ENCODE measurements at regions not wholly inside any gene's neighbourhood (a gene's known extent, or its start where the extent isn't known, plus 50 kb on each side); places are given as distances from the start of the nearest gene placed in this dataset.

DNA sequence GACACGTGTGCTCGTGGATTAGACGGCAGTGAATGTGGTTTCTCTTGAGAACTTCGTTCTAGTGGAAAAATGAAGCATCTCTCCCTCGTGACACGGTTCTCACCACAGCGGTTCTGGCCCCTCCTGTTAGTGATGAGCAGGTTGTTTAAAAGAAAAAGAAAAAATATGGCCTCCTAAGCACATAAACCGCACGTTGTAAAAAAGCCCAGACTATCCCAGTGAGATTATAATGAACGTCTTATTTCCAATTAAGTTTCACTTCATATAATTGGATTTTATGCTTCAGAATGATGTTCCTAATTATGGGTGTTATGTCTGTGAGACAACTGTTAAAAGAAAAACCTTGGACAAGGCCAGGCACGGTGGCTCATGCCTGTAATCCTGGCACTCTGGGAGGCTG is 74.5 kb upstream of the FRMD1 start:
- Histone ChIP-seq H3K27ac (peak overlapping the region in 3 of 4 donors; percentile 18 to 58 (median 23)), H3K27me3 (no peaks in the 10 kb centered on the region), H3K9me3 (no peaks in the 10 kb centered on the region), H3K4me1 (peaks cover 10 to 66% (median 28%) of the 10 kb centered on the region in 4 donors), H3K36me3 (no peaks in the 10 kb centered on the region), H3K4me3 (no peak overlapping the region)
- intact Hi-C loops (cut with DNase I; ENCODE audit: low total_unique reads) = no loop called here
- no peak for DNase-seq
- TF ChIP-seq, protein P1, sequence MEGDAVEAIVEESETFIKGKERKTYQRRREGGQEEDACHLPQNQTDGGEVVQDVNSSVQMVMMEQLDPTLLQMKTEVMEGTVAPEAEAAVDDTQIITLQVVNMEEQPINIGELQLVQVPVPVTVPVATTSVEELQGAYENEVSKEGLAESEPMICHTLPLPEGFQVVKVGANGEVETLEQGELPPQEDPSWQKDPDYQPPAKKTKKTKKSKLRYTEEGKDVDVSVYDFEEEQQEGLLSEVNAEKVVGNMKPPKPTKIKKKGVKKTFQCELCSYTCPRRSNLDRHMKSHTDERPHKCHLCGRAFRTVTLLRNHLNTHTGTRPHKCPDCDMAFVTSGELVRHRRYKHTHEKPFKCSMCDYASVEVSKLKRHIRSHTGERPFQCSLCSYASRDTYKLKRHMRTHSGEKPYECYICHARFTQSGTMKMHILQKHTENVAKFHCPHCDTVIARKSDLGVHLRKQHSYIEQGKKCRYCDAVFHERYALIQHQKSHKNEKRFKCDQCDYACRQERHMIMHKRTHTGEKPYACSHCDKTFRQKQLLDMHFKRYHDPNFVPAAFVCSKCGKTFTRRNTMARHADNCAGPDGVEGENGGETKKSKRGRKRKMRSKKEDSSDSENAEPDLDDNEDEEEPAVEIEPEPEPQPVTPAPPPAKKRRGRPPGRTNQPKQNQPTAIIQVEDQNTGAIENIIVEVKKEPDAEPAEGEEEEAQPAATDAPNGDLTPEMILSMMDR (IDR thresholded peaks at IDR 0.05) = no peak
- TF ChIP-seq EP300 (IDR thresholded peaks at IDR 0.05; ENCODE audit: low read depth) (no peak), POLR2AphosphoS5 (IDR thresholded peaks at IDR 0.05) (no peak), POLR2A (IDR thresholded peaks at IDR 0.05) (no peak)
- in situ Hi-C loops (cut with MboI; ENCODE audit: low pct_ligation_motif_present in 1 of 4, low pct_unique_long_range_greater_than_20kb in 1 of 4, low sequenced_read_pairs in 3 of 4) = loop anchor here in 2 of 4 donors (10.0 to 25.0 kb wide), 3 partner anchors 201 to 734 kb away; no protein-coding TSS in a partner anchor
- 70 to 76% methylated on average over 10 to 11 of the region's 11 CpGs for whole genome bisulfite sequencing, 2 donors (ENCODE audit: low coverage in 1 of 2)

DNA sequence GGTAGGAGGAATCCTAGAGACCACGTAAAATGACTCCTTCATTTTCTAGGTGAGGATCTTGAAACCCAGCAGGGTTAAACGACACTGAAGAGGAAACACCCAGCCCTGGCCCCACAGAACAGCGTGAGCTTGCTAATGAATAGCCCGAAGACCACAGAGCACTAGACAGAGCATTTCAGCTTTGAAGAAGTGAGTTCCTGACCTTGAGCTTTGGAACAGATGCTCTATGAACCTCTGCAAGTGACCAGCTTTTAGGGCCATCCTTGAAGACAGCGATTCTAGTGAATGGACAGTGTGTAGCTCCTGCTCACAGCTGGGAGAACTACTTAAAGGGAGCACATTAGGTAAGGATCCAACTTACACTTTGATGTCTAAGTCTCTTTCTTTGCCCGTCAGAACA is 74.0 kb upstream of the FRMD1 start:
- no peaks in the 10 kb centered on the region for H3K9me3 ChIP-seq
- H3K27me3 ChIP-seq = no peaks in the 10 kb centered on the region
- 51 to 63% methylated on average over 6 of the region's 6 CpGs for WGBS, 2 donors (ENCODE audit: low coverage in 1 of 2)
- no peak for DNase-seq
- in situ Hi-C loops (cut with MboI; ENCODE audit: low pct_ligation_motif_present in 1 of 4, low pct_unique_long_range_greater_than_20kb in 1 of 4, low sequenced_read_pairs in 3 of 4) = loop anchor here in 2 of 4 donors (10.0 to 25.0 kb wide), 3 partner anchors 202 to 734 kb away; no protein-coding TSS in a partner anchor
- TF ChIP-seq, protein P1 (IDR thresholded peaks at IDR 0.05) = no peak
- no peak for TF ChIP-seq POLR2A (IDR thresholded peaks at IDR 0.05)
- TF ChIP-seq POLR2AphosphoS5 (IDR thresholded peaks at IDR 0.05) = no peak
- TF ChIP-seq EP300 (IDR thresholded peaks at IDR 0.05; ENCODE audit: low read depth) = no peak
- intact Hi-C loops (cut with DNase I; ENCODE audit: low total_unique reads) = no loop called here
- H3K4me3 ChIP-seq = no peak overlapping the region
- H3K36me3 ChIP-seq = no peaks in the 10 kb centered on the region
- H3K27ac ChIP-seq = peak overlapping the region in 2 of 4 donors; percentile 10 to 58
- H3K4me1 ChIP-seq = peaks cover 10 to 60% (median 24%) of the 10 kb centered on the region in 4 donors

DNA sequence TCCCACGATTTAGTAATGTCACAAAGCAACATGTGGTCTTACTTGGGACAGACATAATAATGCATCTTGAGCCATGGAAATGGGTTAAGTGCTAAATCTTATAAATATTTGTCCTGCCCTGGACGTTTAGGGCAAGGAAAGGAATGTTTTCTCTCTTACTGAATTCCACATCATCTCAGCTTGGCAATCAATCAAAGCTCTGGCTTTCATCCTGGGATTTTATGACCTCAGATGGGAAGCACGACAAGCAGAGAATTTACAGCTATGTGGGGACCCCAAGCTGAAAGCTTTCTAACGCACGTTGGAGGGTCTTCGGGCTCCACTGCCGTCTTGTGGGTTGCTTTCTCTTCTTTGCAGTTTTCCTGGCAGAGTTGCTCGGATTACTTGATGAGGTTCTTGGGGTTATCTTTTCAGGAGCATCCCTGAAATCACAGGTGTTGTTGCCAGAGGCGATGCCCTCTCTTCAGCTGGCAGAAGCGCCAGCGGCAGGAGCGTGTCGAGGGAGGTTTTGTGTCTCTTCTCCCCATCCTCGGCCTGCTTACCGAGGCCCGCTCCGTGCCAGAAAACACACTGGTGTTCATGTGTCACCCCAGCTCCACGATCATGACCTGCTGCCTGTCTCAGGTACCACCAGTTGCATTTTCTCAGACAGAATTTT is 73.4 kb upstream of the FRMD1 start:
- DNase-seq = no peak
- H3K4me3 ChIP-seq = no peak overlapping the region
- WGBS, 2 donors (ENCODE audit: low coverage in 1 of 2) = 40 to 75% methylated on average over 2 to 18 of the region's 18 CpGs
- H3K27ac ChIP-seq = peak overlapping the region in 2 of 4 donors; percentile 10 to 58
- intact Hi-C loops (cut with DNase I; ENCODE audit: low total_unique reads) (no loop called here), in situ Hi-C loops (cut with MboI; ENCODE audit: low pct_ligation_motif_present in 1 of 4, low pct_unique_long_range_greater_than_20kb in 1 of 4, low sequenced_read_pairs in 3 of 4) (loop anchor here in 2 of 4 donors (10.0 to 25.0 kb wide), 3 partner anchors 202 to 735 kb away; no protein-coding TSS in a partner anchor)
- no peaks in the 10 kb centered on the region for H3K27me3 ChIP-seq
- no peaks in the 10 kb centered on the region for H3K36me3 ChIP-seq
- TF ChIP-seq POLR2AphosphoS5 (IDR thresholded peaks at IDR 0.05) (peak in 1 of 3 donors; percentile 25), POLR2A (IDR thresholded peaks at IDR 0.05) (no peak)
- no peaks in the 10 kb centered on the region for H3K9me3 ChIP-seq
- H3K4me1 ChIP-seq = peaks cover 10 to 57% (median 24%) of the 10 kb centered on the region in 4 donors

DNA sequence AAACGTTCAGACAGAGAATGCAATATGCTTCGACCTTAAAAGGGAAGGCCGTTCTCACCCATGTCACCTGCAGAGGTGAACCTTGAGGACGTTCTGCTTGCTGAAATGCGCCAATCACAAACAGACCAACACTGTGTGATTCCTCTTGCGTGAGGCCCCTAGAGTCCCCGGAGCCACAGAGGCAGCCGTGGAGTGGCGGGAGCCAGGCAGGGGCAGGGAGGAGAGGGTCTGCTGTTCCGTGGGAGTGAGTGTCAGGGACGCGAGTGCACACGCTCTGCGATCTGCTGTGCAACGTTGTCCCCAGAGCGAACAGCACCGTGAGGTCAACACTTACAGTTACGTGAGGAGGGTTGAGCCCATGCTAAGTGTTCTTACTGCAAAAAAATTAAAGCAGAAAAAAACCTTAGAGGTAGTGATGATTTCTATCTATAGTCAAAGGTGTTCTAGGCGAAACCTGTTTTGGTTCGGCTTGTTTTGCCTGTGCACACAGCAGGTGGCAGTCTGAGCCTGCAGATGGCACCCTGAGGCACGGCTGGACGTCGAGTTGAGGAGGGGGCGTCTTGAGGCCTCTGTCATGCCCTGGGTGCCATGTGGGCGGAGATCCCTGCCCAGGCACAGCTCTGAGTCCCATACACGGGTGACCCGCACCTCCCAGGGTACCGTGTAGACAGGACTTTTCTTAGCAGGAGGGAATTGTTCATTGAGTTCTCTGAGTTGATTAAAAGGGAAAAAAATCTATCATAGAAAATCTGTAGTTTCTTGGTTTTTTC is 71.7 kb upstream of the FRMD1 start:
- TF ChIP-seq POLR2A (IDR thresholded peaks at IDR 0.05) (no peak), POLR2AphosphoS5 (IDR thresholded peaks at IDR 0.05) (no peak)
- TF ChIP-seq, protein P1 (IDR thresholded peaks at IDR 0.05) = peak; percentile 39 to 67 (median 53)
- DNase-seq = peak; percentile 33
- in situ Hi-C loops (cut with MboI; ENCODE audit: low pct_ligation_motif_present in 1 of 4, low pct_unique_long_range_greater_than_20kb in 1 of 4, low sequenced_read_pairs in 3 of 4) (loop anchor here in 2 of 4 donors (10.0 to 25.0 kb wide), 3 partner anchors 204 to 737 kb away; no protein-coding TSS in a partner anchor), intact Hi-C loops (cut with DNase I; ENCODE audit: low total_unique reads) (no loop called here)
- Histone ChIP-seq H3K27me3 (no peaks in the 10 kb centered on the region), H3K36me3 (no peaks in the 10 kb centered on the region), H3K27ac (no peak overlapping the region), H3K9me3 (no peaks in the 10 kb centered on the region), H3K4me1 (peaks cover 0 to 44% (median 18%) of the 10 kb centered on the region in 4 donors), H3K4me3 (no peak overlapping the region)
- WGBS, 2 donors (ENCODE audit: low coverage in 1 of 2) = 55% methylated on average over 10 to 28 of the region's 28 CpGs
